H1 (cell line): ENCODE measurements at regions not wholly inside any gene's neighbourhood (a gene's known extent, or its start where the extent isn't known, plus 50 kb on each side); places are given as distances from the start of the nearest gene placed in this dataset.

Experiments
- CTCF ChIA-PET: fragments of 300-600 bp; sonication (Branson Sonifier 250); formaldehyde crosslinking; loops from one replicate; lab custom pipeline; 2021; ENCODE audit not compliant: partially characterized antibody; lab: Charles Lee
- POLR2A ChIA-PET: fragments of 300-600 bp; sonication (Branson Sonifier 250); formaldehyde crosslinking; loops from one replicate; lab custom pipeline; 2021; ENCODE audit warnings: inconsistent platforms; ENCODE audit not compliant: partially characterized antibody; lab: Charles Lee
- DNase-seq, 2 experiments: peaks; one replicate each; pipeline versions ENCODE4 v3.0.0 to v3.0.0-alpha.2; 2010 to 2022; ENCODE audit warnings: low spot score in 2 of 2, low read depth in 1 of 2, mixed read lengths in 1 of 2
- FAIRE-seq: peaks from 2 replicates; lab custom pipeline; 2011; peaks lifted over from hg19 to GRCh38; lab: Jason Lieb, UNC
- H2AFZ ChIP-seq: 2 replicates; pipeline ENCODE4 v1.8.1; 2012; ENCODE audit warnings: low read length, inconsistent platforms
- H2AK5ac ChIP-seq: 2 replicates; pipeline ENCODE4 v1.6.1; 2013; ENCODE audit warnings: low read depth, low read length
- H2BK120ac ChIP-seq: replicated peaks from 2 replicates; pipeline ENCODE3; 2013; ENCODE audit warnings: low read depth, low read length, inconsistent platforms
- H2BK12ac ChIP-seq: 2 replicates; pipeline ENCODE4 v1.6.1; 2013; ENCODE audit warnings: low read depth, low read length
- H2BK15ac ChIP-seq: 2 replicates; pipeline ENCODE4 v1.6.1; 2013; ENCODE audit warnings: low read length
- H2BK20ac ChIP-seq: 2 replicates; pipeline ENCODE4 v1.6.1; 2013; ENCODE audit warnings: low read length
- H2BK5ac ChIP-seq: 2 replicates; pipeline ENCODE4 v1.6.1; 2013; ENCODE audit warnings: low read depth, low read length
- H3K14ac ChIP-seq: 2 replicates; pipeline ENCODE4 v1.6.1; 2013; ENCODE audit warnings: inconsistent platforms; ENCODE audit not compliant: insufficient read length
- H3K18ac ChIP-seq: 2 replicates; pipeline ENCODE4 v1.6.1; 2013; ENCODE audit warnings: low read length; ENCODE audit errors: extremely low read depth
- H3K23ac ChIP-seq: 2 replicates; pipeline ENCODE4 v1.6.1; 2013; ENCODE audit warnings: inconsistent platforms; ENCODE audit not compliant: insufficient read length
- H3K23me2 ChIP-seq: 2 replicates; pipeline ENCODE4 v1.6.1; 2013; ENCODE audit warnings: low read depth, low read length
- H3K27ac ChIP-seq: 2 replicates; pipeline ENCODE4 v1.6.1; 2011; ENCODE audit warnings: low read depth, low read length, inconsistent platforms
- H3K27me3 ChIP-seq, 4 experiments: replicated peaks in 1 of 4; 1 replicate in 1 of 4; 2 replicates in 3 of 4; pipeline versions ENCODE4 v1.6.1 to v1.8.1; 2011 to 2013; ENCODE audit warnings: low read length in 3 of 4, mild to moderate bottlenecking in 3 of 4, inconsistent platforms in 2 of 4, mixed read lengths in 2 of 4, moderate library complexity in 1 of 4; ENCODE audit not compliant: control insufficient read depth in 3 of 4, insufficient read depth in 3 of 4; ENCODE audit errors: extremely low read depth in 1 of 4
- H3K36me3 ChIP-seq, 4 experiments: 2 replicates each; pipeline versions ENCODE4 v1.6.1 to v1.8.1; 2011 to 2013; ENCODE audit warnings: mild to moderate bottlenecking in 4 of 4, low read length in 3 of 4, moderate library complexity in 2 of 4, control low read depth in 1 of 4, inconsistent platforms in 1 of 4; ENCODE audit not compliant: insufficient read depth in 4 of 4, control insufficient read depth in 2 of 4
- H3K4ac ChIP-seq: replicated peaks from 2 replicates; pipeline ENCODE3; 2013; ENCODE audit warnings: low read length, low read depth, mixed read lengths, inconsistent platforms; ENCODE audit not compliant: insufficient read length
- H3K4me1 ChIP-seq, 4 experiments: replicated peaks in 1 of 4; 1 replicate in 1 of 4; 2 replicates in 3 of 4; pipeline versions ENCODE4 v1.6.1 to v1.8.1; 2011 to 2013; ENCODE audit warnings: low read length in 3 of 4, inconsistent platforms in 2 of 4, mixed read lengths in 1 of 4; ENCODE audit not compliant: insufficient read depth in 4 of 4, control insufficient read depth in 3 of 4
- H3K4me2 ChIP-seq, 2 experiments: 2 replicates each; pipeline versions ENCODE4 v1.6.1 to v1.8.1; 2011 to 2013; ENCODE audit warnings: low read depth in 2 of 2, low read length in 2 of 2, control low read depth in 1 of 2, inconsistent platforms in 1 of 2, mild to moderate bottlenecking in 1 of 2; ENCODE audit not compliant: insufficient read depth in 1 of 2
- H3K4me3 ChIP-seq, 4 experiments: fragments of 200-600, 300-600 bp in 1 of 4; sonication (generic), shearing (Covaris generic), sonication (Bioruptor Twin) in 1 of 4; 2 replicates each; pipeline versions ENCODE4 v1.5.1 to v1.8.1; 2011 to 2016; ENCODE audit warnings: low read length in 4 of 4, low read depth in 3 of 4, control low read depth in 2 of 4, inconsistent platforms in 2 of 4, mild to moderate bottlenecking in 2 of 4, mixed read lengths in 1 of 4, moderate library complexity in 1 of 4; ENCODE audit not compliant: insufficient read depth in 2 of 4; ENCODE audit errors: extremely low read depth in 1 of 4
- H3K56ac ChIP-seq: replicated peaks from 2 replicates; pipeline ENCODE3; 2013; ENCODE audit warnings: low read depth, mild to moderate bottlenecking, mixed read lengths, low read length, inconsistent platforms; ENCODE audit not compliant: insufficient read length
- H3K79me1 ChIP-seq: 2 replicates; pipeline ENCODE4 v1.6.1; 2013; ENCODE audit warnings: low read depth, low read length, control low read depth
- H3K79me2 ChIP-seq, 2 experiments: 2 replicates each; pipeline versions ENCODE4 v1.6.1 to v1.8.1; 2012 to 2013; ENCODE audit warnings: low read length in 2 of 2, mild to moderate bottlenecking in 2 of 2, inconsistent platforms in 1 of 2; ENCODE audit not compliant: insufficient read depth in 2 of 2, control insufficient read depth in 1 of 2
- H3K9ac ChIP-seq, 4 experiments: replicated peaks in 1 of 4; 1 replicate in 1 of 4; 2 replicates in 3 of 4; pipeline versions ENCODE4 v1.6.1 to v1.8.1; 2011 to 2013; ENCODE audit warnings: low read depth in 3 of 4, low read length in 3 of 4, control low read depth in 2 of 4, mild to moderate bottlenecking in 2 of 4, moderate library complexity in 2 of 4, inconsistent platforms in 1 of 4; ENCODE audit errors: extremely low read depth in 1 of 4
- H3K9me3 ChIP-seq, 2 experiments: 2 replicates each; pipeline versions ENCODE4 v1.6.1 to v1.8.1; 2012 to 2013; ENCODE audit warnings: mild to moderate bottlenecking in 2 of 2, moderate library complexity in 2 of 2, control low read depth in 1 of 2, inconsistent platforms in 1 of 2, low read depth in 1 of 2, low read length in 1 of 2, mixed read lengths in 1 of 2; ENCODE audit not compliant: insufficient read depth in 2 of 2
- H4K20me1 ChIP-seq, 2 experiments: replicated peaks in 1 of 2; 2 replicates each; pipeline versions ENCODE3 to v1.8.1; 2011 to 2013; ENCODE audit warnings: inconsistent platforms in 2 of 2, low read length in 2 of 2, mild to moderate bottlenecking in 1 of 2; ENCODE audit not compliant: insufficient read depth in 2 of 2, control insufficient read depth in 1 of 2
- H4K5ac ChIP-seq: 2 replicates; pipeline ENCODE4 v1.6.1; 2013; ENCODE audit warnings: low read length, low read depth, mixed read lengths, inconsistent platforms; ENCODE audit not compliant: insufficient read length
- H4K8ac ChIP-seq: 2 replicates; pipeline ENCODE4 v1.8.0; 2013; ENCODE audit warnings: mild to moderate bottlenecking, moderate library complexity, low read length, inconsistent platforms; ENCODE audit not compliant: insufficient read depth; ENCODE audit errors: extremely low read depth
- H4K91ac ChIP-seq: replicated peaks from 2 replicates; pipeline ENCODE3; 2013; ENCODE audit warnings: low read length, mixed read lengths, inconsistent platforms; ENCODE audit not compliant: insufficient read length
- EP300 ChIP-seq, 2 experiments: IDR thresholded peaks; 1 replicate in 1 of 2; 2 replicates in 1 of 2; pipeline ENCODE4 v1.6.1; 2011 to 2012; ENCODE audit warnings: low read depth in 2 of 2, low read length in 2 of 2, mild to moderate bottlenecking in 2 of 2, borderline replicate concordance in 1 of 2, inconsistent platforms in 1 of 2, moderate library complexity in 1 of 2

- Histone ChIP-seq H3K9me3 (no peaks in the 10 kb centered on the region), H4K8ac (no peak overlapping the region), H3K56ac (no peak overlapping the region), H3K4ac (no peak overlapping the region), H2AK5ac (no peak overlapping the region), H3K79me1 (no peaks in the 10 kb centered on the region), H3K14ac (no peak overlapping the region), H4K91ac (no peak overlapping the region), H4K5ac (no peak overlapping the region), H2BK20ac (no peak overlapping the region), H3K27ac (no peak overlapping the region), H3K4me1 (no peaks in the 10 kb centered on the region), H2BK12ac (no peak overlapping the region), H3K36me3 (no peaks in the 10 kb centered on the region), H2BK15ac (no peak overlapping the region), H3K4me3 (no peak overlapping the region), H3K9ac (no peak overlapping the region), H2AFZ (no peak overlapping the region), H4K20me1 (no peaks in the 10 kb centered on the region), H2BK120ac (no peak overlapping the region), H3K23me2 (no peaks in the 10 kb centered on the region), H2BK5ac (no peak overlapping the region), H3K23ac (no peak overlapping the region), H3K4me2 (no peak overlapping the region), H3K18ac (no peak overlapping the region), H3K79me2 (no peaks in the 10 kb centered on the region), H3K27me3 (no peaks in the 10 kb centered on the region)
- CTCF ChIA-PET, result interaction anchor here (0.5 to 1.8 kb wide), 3 partner anchors 19 to 37 kb away, joined by 3 to 5 read pairs (median 4); no protein-coding TSS in a partner anchor
- POLR2A ChIA-PET, result no interaction called here
- TF ChIP-seq EP300 (IDR thresholded peaks at IDR 0.05; ENCODE audit: borderline replicate concordance in 1 of 2, low read depth in 2 of 2, low read length in 2 of 2), result no peak
- DNase-seq, result no peak
- no peak for FAIRE-seq
These were observed 79.0 kb downstream of the ANKEF1 start for GRCh38 chr20:10113746-10114145.
